ENCODE measurements at regions not wholly inside any gene's neighbourhood (a gene's known extent, or its start where the extent isn't known, plus 50 kb on each side); places are given as distances from the start of the nearest gene placed in this dataset.

- TF ChIP-seq CTCF (IDR thresholded peaks at IDR 0.05; ENCODE audit: low read depth, low read length, poor library complexity, severe bottlenecking) (no peak), EZH2phosphoT487 (IDR thresholded peaks at IDR 0.05; ENCODE audit: borderline replicate concordance, low read length) (no peak)
- no peaks in the 10 kb centered on the region for H3F3A ChIP-seq (ENCODE audit: control insufficient read depth, insufficient read depth)
- H3K9me2 ChIP-seq (replicated peaks; ENCODE audit: control insufficient read depth, low read length): no peaks in the 10 kb centered on the region
- peaks cover 21% of the 10 kb centered on the region for H3K9me3 ChIP-seq (ENCODE audit: control insufficient read depth, insufficient read depth, low read length)
- no peaks in the 10 kb centered on the region for H3K4me1 ChIP-seq (ENCODE audit: control insufficient read depth, low read length)
- H3K4me3 ChIP-seq (ENCODE audit: low read length): no peak overlapping the region
- no peak overlapping the region for H3K27ac ChIP-seq (ENCODE audit: low read depth, low read length)
- H3K36me3 ChIP-seq (ENCODE audit: control insufficient read depth, low read length): no peaks in the 10 kb centered on the region
- H3K4me2 ChIP-seq (ENCODE audit: low read length): no peak overlapping the region
- H3K27me3 ChIP-seq (ENCODE audit: control insufficient read depth, low read length): no peaks in the 10 kb centered on the region
- H3K79me2 ChIP-seq (ENCODE audit: control insufficient read depth, low read length): no peaks in the 10 kb centered on the region
- no peaks in the 10 kb centered on the region for H4K20me1 ChIP-seq (ENCODE audit: control insufficient read depth, insufficient read depth, low read depth, low read length)
Measured at GRCh38 chr7:52980129-52980528, 55.3 kb upstream of the POM121L12 start.

DNA sequence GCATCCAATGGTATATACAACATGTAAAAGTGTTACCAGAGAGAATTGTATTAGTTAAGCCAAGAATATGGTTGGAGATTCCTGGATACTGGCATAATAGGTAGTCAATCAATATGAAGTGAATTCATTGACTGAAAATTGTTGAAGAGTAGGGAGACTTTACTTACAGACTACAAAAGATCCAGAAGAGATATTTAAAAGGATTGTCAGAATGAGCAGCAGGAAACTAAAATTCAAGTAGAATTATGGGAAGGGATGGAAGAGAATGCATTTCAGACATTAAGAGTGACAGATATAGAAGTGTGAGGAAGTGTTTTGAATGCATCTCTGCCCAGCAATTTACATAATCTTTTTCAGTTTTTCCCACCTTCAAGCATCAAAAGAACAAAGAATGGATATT, 62.3 kb upstream of the POM121L12 start:
- H3K9me3 ChIP-seq (ENCODE audit: control insufficient read depth, insufficient read depth, low read length): peaks cover 4% of the 10 kb centered on the region; the same call in 1 of the 2 replicates
- H3K4me2 ChIP-seq (ENCODE audit: low read length): no peak overlapping the region
- H3K9me2 ChIP-seq (replicated peaks; ENCODE audit: control insufficient read depth, low read length): no peaks in the 10 kb centered on the region
- no peak overlapping the region for H3K27ac ChIP-seq (ENCODE audit: low read depth, low read length)
- no peaks in the 10 kb centered on the region for H4K20me1 ChIP-seq (ENCODE audit: control insufficient read depth, insufficient read depth, low read depth, low read length)
- TF ChIP-seq EZH2phosphoT487 (IDR thresholded peaks at IDR 0.05; ENCODE audit: borderline replicate concordance, low read length) (no peak), CTCF (IDR thresholded peaks at IDR 0.05; ENCODE audit: low read depth, low read length, poor library complexity, severe bottlenecking) (no peak)
- no peaks in the 10 kb centered on the region for H3F3A ChIP-seq (ENCODE audit: control insufficient read depth, insufficient read depth)
- no peak overlapping the region for H3K4me3 ChIP-seq (ENCODE audit: low read length)
- H3K27me3 ChIP-seq (ENCODE audit: control insufficient read depth, low read length): no peaks in the 10 kb centered on the region
- H3K36me3 ChIP-seq (ENCODE audit: control insufficient read depth, low read length): no peaks in the 10 kb centered on the region
- H3K79me2 ChIP-seq (ENCODE audit: control insufficient read depth, low read length): no peaks in the 10 kb centered on the region
- no peaks in the 10 kb centered on the region for H3K4me1 ChIP-seq (ENCODE audit: control insufficient read depth, low read length)

DNA sequence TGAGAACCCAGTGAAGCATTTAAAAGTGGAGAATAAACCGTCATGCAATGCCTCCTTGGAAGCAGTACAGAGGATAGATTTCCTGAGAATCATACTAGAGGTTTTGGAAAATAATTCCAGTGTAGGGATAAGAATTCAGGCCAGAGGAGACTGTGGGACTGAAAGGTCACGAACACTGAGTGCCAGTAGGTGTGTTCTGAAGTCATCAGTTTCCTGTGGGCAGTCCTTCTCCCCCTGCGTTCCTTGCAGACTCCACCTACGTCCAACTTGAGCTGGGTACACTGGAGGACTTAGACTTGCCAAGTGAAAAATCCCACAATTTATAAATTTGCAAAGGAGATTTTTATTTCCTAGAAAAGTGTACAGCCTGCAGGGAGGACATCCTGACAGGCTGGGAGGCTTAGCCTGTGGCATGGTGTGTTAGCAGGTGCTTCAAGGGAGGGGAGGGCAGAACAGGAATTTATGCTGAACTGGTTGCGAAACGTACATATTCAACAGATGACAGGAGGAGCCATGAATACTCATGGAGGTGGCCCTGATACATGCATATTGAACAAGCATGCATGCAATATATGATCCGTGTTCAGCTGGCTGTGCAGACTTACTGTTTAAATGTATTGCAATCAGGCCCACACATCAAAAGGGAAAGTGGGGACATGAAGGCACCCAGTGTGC, 72.9 kb upstream of the POM121L12 start:
- TF ChIP-seq EZH2phosphoT487 (IDR thresholded peaks at IDR 0.05; ENCODE audit: borderline replicate concordance, low read length) (no peak), CTCF (IDR thresholded peaks at IDR 0.05; ENCODE audit: low read depth, low read length, poor library complexity, severe bottlenecking) (no peak)
- H3K9me2 ChIP-seq (replicated peaks; ENCODE audit: control insufficient read depth, low read length): no peaks in the 10 kb centered on the region
- H3K27me3 ChIP-seq (ENCODE audit: control insufficient read depth, low read length): no peaks in the 10 kb centered on the region
- no peaks in the 10 kb centered on the region for H3K4me1 ChIP-seq (ENCODE audit: control insufficient read depth, low read length)
- no peaks in the 10 kb centered on the region for H4K20me1 ChIP-seq (ENCODE audit: control insufficient read depth, insufficient read depth, low read depth, low read length)
- no peak overlapping the region for H3K27ac ChIP-seq (ENCODE audit: low read depth, low read length)
- H3K4me3 ChIP-seq (ENCODE audit: low read length): no peak overlapping the region
- H3K79me2 ChIP-seq (ENCODE audit: control insufficient read depth, low read length): no peaks in the 10 kb centered on the region
- no peaks in the 10 kb centered on the region for H3K9me3 ChIP-seq (ENCODE audit: control insufficient read depth, insufficient read depth, low read length)
- no peaks in the 10 kb centered on the region for H3K36me3 ChIP-seq (ENCODE audit: control insufficient read depth, low read length)
- H3F3A ChIP-seq (ENCODE audit: control insufficient read depth, insufficient read depth): no peaks in the 10 kb centered on the region
- H3K4me2 ChIP-seq (ENCODE audit: low read length): no peak overlapping the region

Measured in DOHH2 (cell line).